Osteoblast (primary cell): ENCODE measurements at regions not wholly inside any gene's neighbourhood (a gene's known extent, or its start where the extent isn't known, plus 50 kb on each side); places are given as distances from the start of the nearest gene placed in this dataset.

Experiments used
- DNase-seq: peaks from one replicate; pipeline ENCODE4 v3.0.0; 2011; ENCODE audit warnings: low spot score, mixed read lengths; ENCODE audit not compliant: insufficient read length; ENCODE audit errors: missing footprints
- H2AFZ ChIP-seq: 2 replicates; pipeline ENCODE4 v1.6.0; 2011; ENCODE audit warnings: mild to moderate bottlenecking, low read length
- H3K27ac ChIP-seq: 2 replicates; pipeline ENCODE4 v1.5.1; 2011; ENCODE audit warnings: mild to moderate bottlenecking, low read depth, low read length, moderate library complexity
- H3K27me3 ChIP-seq: 2 replicates; pipeline ENCODE4 v1.6.0; 2012; ENCODE audit warnings: mild to moderate bottlenecking, control low read depth, inconsistent platforms, low read length, moderate library complexity; ENCODE audit not compliant: insufficient read depth
- H3K36me3 ChIP-seq: 2 replicates; pipeline ENCODE4 v1.5.1; 2011; ENCODE audit warnings: mild to moderate bottlenecking, low read length, control low read depth, moderate library complexity; ENCODE audit not compliant: insufficient read depth
- H3K4me1 ChIP-seq: 2 replicates; pipeline ENCODE4 v1.5.1; 2011; ENCODE audit warnings: mild to moderate bottlenecking, low read length, control low read depth, moderate library complexity; ENCODE audit not compliant: insufficient read depth
- H3K4me2 ChIP-seq: 2 replicates; pipeline ENCODE4 v1.6.0; 2011; ENCODE audit warnings: mild to moderate bottlenecking, low read length; ENCODE audit not compliant: insufficient read depth
- H3K4me3 ChIP-seq: fragments of 200-600 bp; sonication (generic); 3 replicates; pipeline ENCODE4 v1.5.1; 2012; ENCODE audit warnings: mild to moderate bottlenecking, low read length, inconsistent platforms; ENCODE audit not compliant: insufficient read depth
- H3K79me2 ChIP-seq: 2 replicates; pipeline ENCODE4 v1.6.0; 2012; ENCODE audit warnings: mild to moderate bottlenecking, low read length, control low read depth, inconsistent platforms; ENCODE audit not compliant: insufficient read depth
- H3K9me3 ChIP-seq: 2 replicates; pipeline ENCODE4 v1.5.1; 2011; ENCODE audit warnings: low read depth, low read length, control low read depth
- H4K20me1 ChIP-seq: 2 replicates; pipeline ENCODE4 v1.6.0; 2012; ENCODE audit warnings: mild to moderate bottlenecking, low read length, control low read depth; ENCODE audit not compliant: insufficient read depth
- TF ChIP-seq, protein P1 (sequence below): IDR thresholded peaks from 2 replicates; pipeline ENCODE4 v1.5.1; 2011; ENCODE audit warnings: mild to moderate bottlenecking, low read depth, low read length, moderate library complexity; ENCODE audit errors: extremely low read depth

DNA sequence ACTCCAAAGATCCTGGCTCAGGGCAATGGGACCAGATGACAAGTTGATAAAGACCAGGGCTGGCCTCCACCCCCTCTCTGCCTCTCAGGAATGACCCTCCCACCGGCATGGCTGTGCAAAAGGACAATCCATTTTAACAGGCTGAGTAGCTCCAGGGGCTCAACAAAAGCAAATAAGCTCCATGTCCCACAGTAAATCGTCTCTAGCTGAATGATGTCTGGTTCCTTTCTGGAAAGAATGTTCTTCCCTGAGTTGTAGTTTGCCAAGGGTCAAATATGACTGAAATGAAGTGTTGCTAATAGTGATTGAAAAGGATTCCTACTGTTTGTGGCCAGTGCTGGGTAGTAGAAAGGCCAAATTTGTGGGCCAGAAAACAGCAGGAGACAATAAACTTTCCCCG, 434.4 kb upstream of the ETAA1 start:
- no peaks in the 10 kb centered on the region for H3K27me3 ChIP-seq
- TF ChIP-seq, protein P1, sequence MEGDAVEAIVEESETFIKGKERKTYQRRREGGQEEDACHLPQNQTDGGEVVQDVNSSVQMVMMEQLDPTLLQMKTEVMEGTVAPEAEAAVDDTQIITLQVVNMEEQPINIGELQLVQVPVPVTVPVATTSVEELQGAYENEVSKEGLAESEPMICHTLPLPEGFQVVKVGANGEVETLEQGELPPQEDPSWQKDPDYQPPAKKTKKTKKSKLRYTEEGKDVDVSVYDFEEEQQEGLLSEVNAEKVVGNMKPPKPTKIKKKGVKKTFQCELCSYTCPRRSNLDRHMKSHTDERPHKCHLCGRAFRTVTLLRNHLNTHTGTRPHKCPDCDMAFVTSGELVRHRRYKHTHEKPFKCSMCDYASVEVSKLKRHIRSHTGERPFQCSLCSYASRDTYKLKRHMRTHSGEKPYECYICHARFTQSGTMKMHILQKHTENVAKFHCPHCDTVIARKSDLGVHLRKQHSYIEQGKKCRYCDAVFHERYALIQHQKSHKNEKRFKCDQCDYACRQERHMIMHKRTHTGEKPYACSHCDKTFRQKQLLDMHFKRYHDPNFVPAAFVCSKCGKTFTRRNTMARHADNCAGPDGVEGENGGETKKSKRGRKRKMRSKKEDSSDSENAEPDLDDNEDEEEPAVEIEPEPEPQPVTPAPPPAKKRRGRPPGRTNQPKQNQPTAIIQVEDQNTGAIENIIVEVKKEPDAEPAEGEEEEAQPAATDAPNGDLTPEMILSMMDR, result no peak
- no peak overlapping the region for H3K27ac ChIP-seq
- H3K79me2 ChIP-seq, result no peaks in the 10 kb centered on the region
- H3K9me3 ChIP-seq, result no peaks in the 10 kb centered on the region
- no peaks in the 10 kb centered on the region for H3K36me3 ChIP-seq
- H3K4me1 ChIP-seq, result no peaks in the 10 kb centered on the region
- no peak overlapping the region for H2AFZ ChIP-seq
- no peak for DNase-seq
- no peaks in the 10 kb centered on the region for H4K20me1 ChIP-seq
- no peak overlapping the region for H3K4me3 ChIP-seq
- H3K4me2 ChIP-seq, result no peak overlapping the region

DNA sequence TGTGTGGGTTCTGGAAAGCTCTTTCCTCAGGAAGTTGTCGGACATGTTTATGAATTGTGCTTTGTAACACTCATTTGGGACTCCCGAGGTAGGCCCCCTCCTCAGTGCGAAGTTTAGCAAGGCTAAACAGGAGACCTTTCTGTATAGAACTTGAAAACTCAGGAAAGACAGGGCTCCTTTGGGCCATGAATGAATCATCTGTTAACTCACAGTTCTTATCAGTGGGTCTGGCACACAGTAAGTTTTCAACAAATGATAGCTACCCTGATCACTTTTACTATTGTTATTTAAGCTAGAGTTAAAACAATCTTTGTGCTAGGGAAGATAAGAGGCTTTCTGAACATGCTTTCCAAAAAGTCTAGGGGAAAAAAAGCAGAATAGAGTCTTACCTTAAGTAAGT, 430.5 kb upstream of the ETAA1 start:
- Histone ChIP-seq H3K9me3 (no peaks in the 10 kb centered on the region), H3K4me2 (no peak overlapping the region), H3K79me2 (no peaks in the 10 kb centered on the region), H2AFZ (no peak overlapping the region), H3K4me3 (no peak overlapping the region), H3K4me1 (no peaks in the 10 kb centered on the region), H4K20me1 (no peaks in the 10 kb centered on the region), H3K36me3 (no peaks in the 10 kb centered on the region), H3K27ac (no peak overlapping the region), H3K27me3 (no peaks in the 10 kb centered on the region)
- no peak for DNase-seq
- TF ChIP-seq, protein P1, result no peak

DNA sequence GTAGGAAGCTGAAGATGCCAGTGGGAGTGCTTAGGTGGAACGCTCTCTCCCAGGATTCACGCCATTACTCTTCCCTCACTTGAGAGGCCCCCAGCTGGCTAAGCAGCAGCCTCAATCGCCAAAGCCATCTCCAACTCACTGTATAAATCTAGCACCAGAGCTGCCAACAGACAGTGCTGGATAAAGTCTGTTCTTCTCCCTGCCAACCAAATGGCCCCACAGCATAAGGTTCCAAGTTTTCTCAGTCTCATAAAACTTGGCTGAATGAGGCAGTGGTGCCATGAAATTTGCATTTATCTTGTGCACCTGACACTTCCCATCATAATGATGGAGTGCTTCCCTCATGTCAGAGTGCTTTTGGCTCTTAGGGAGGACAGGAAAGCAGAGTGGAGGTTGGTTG, 428.2 kb upstream of the ETAA1 start:
- H3K4me1 ChIP-seq, result no peaks in the 10 kb centered on the region
- H3K9me3 ChIP-seq, result no peaks in the 10 kb centered on the region
- H3K36me3 ChIP-seq, result no peaks in the 10 kb centered on the region
- H4K20me1 ChIP-seq, result no peaks in the 10 kb centered on the region
- no peaks in the 10 kb centered on the region for H3K27me3 ChIP-seq
- H3K4me2 ChIP-seq, result no peak overlapping the region
- DNase-seq, result no peak
- H3K79me2 ChIP-seq, result no peaks in the 10 kb centered on the region
- H2AFZ ChIP-seq, result no peak overlapping the region
- TF ChIP-seq, protein P1, result no peak
- no peak overlapping the region for H3K4me3 ChIP-seq
- H3K27ac ChIP-seq, result no peak overlapping the region

DNA sequence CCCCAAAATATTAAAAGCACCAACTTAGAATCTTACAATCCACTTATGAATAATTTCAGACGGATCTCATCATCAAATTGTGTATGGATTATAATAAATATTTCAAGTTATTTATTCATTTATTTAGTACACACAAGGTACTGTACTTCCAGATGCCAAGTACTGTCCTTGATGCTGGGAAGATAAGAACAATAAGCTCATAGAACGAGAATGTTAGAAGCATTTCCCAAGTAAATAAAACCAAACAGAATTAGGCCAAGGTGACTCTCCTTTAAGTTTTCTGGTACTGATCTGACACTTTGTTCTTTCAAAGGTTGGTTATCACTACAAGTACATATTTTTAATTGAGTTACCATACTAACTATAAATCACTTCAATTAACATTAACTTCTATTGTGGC, 416.1 kb upstream of the ETAA1 start:
- Histone ChIP-seq H3K4me3 (no peak overlapping the region), H3K4me1 (no peaks in the 10 kb centered on the region), H2AFZ (no peak overlapping the region), H3K4me2 (no peak overlapping the region), H4K20me1 (no peaks in the 10 kb centered on the region), H3K36me3 (no peaks in the 10 kb centered on the region), H3K9me3 (no peaks in the 10 kb centered on the region), H3K79me2 (no peaks in the 10 kb centered on the region), H3K27ac (no peak overlapping the region), H3K27me3 (no peaks in the 10 kb centered on the region)
- DNase-seq, result no peak
- TF ChIP-seq, protein P1, result no peak
